SHP77 (cell line): ENCODE measurements at regions not wholly inside any gene's neighbourhood (a gene's known extent, or its start where the extent isn't known, plus 50 kb on each side); places are given as distances from the start of the nearest gene placed in this dataset.
A peak's percentile ranks its signal among the peaks of the same experiment; 100 is the strongest.
"Not testable (repeated sequence)": the region's sequence is repeated elsewhere in the genome, so short reads cannot be mapped to it uniquely, and the experiment has no call there.

Source experiments
- DNase-seq, 2 experiments: peaks; one replicate each; lab custom pipeline; 2025; lab: John Stamatoyannopoulos, UW

GRCh38 chrX:83416273-83416672 lies 91.8 kb upstream of the POU3F4 start:
- no peak for DNase-seq

DNA sequence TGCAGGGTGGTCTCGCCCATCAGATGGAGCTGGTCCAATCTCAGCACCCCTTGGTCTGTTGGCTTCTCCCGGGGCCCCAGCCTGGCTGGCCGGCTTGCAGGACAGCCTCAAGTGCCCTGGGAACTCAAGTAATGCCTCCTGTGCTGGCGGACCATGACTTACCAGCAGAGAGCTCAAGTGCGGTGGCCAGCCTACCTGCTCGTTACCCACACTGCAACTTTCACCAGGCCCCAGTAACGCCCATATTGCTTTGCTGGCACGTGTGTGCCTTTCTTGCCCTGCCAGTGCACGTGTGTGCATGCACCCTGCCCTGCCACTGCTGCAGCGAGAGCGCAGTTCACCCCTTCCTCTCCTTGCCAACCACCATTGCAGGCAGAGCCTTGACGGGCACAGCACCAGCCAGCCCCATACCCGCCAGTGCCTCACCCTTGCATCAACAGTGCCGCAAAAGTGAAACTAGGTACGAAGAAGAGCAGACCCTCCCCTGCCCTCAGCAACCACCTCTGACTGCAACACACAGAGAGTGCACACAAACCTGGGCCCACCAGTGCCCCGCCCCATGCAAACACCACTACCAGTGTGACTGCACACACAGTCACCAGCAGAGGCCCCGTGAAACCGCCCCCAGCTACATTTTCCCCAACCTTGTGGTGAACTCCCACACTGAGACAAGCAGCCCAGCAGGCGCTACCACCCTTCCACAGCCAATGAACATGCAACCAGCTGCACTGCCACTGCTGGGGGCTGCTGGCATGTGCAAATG lies 88.9 kb upstream of the POU3F4 start:
- DNase-seq: peak in 1 of 2 experiments; percentile 0

GRCh38 chrX:83422836-83423235 lies 85.3 kb upstream of the POU3F4 start:
- DNase-seq: no peak

DNA sequence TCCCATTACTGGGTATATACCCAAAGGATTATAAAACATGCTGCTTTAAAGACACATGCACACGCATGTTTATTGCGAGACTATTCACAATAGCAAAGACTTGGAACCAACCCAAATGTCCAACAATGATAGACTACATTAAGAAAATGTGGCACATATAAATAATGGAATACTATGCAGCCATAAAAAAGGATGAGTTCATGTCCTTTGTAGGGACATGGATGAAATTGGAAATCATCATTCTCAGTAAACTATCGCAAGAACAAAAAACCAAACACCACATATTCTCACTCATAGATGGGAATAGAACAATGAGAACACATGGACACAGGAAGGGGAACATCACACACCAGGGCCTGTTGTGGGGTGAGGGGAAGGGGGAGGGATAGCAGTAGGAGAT lies 65.5 kb upstream of the POU3F4 start:
- DNase-seq: not testable (repeated sequence)

DNA sequence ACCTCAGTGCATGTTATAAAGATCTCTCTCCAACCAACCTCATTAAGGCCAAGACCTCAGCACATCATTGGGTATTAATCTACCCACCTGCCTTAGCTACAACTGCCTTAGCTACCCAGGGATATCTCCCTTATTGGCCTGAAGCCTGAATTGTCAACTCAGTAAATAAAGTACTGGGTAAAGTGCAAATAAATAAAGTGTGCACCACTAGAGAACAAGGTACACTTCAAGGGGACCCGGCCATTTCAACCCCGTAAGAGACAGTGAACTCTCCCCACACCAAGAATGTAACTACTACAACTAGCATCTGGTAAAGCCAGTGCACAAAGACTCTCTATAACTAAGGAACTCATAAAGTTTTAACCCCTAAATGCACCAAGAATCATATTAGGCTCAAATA lies 61.7 kb upstream of the POU3F4 start:
- no peak for DNase-seq
